ENCODE measurements at regions not wholly inside any gene's neighbourhood (a gene's known extent, or its start where the extent isn't known, plus 50 kb on each side); places are given as distances from the start of the nearest gene placed in this dataset.

- WGBS (ENCODE audit: insufficient coverage) = 100% methylated on average over 2 of the region's 2 CpGs
- H3K4me3 ChIP-seq (ENCODE audit: control insufficient read depth in 1 of 7, extremely low read depth in 1 of 7, insufficient read depth in 4 of 7, low read depth in 2 of 7, low read length in 6 of 7) = no peak overlapping the region
- H3K36me3 ChIP-seq (ENCODE audit: control insufficient read depth in 4 of 4, insufficient read depth in 4 of 4, low read length in 3 of 4) = no peaks in the 10 kb centered on the region
- CTCF ChIA-PET = no interaction called here
- peaks cover 0 to 3% (median 2%) of the 10 kb centered on the region in 4 experiments for H3K4me1 ChIP-seq (ENCODE audit: control extremely low read depth in 1 of 4, control insufficient read depth in 4 of 4, insufficient read depth in 4 of 4, low read length in 3 of 4)
- no peak for DNase-seq
- no peak overlapping the region for H3K27ac ChIP-seq (ENCODE audit: insufficient read depth in 1 of 2, low read depth in 1 of 2, low read length in 2 of 2, poor library complexity in 1 of 2, severe bottlenecking in 2 of 2)
- H3K9me3 ChIP-seq (ENCODE audit: control extremely low read depth in 1 of 5, control insufficient read depth in 4 of 5, insufficient read depth in 2 of 5, low read depth in 1 of 5, low read length in 4 of 5) = peaks cover 0 to 1% (median 0%) of the 10 kb centered on the region in 5 experiments
- H3K27me3 ChIP-seq (replicated peaks in 2 of 5; ENCODE audit: control insufficient read depth in 4 of 5, insufficient read depth in 5 of 5, low read length in 4 of 5) = no peaks in the 10 kb centered on the region
- POLR2A ChIA-PET = no interaction called here
These were observed 872.3 kb downstream of the SLITRK1 start for GRCh38 chr13:83009987-83010386.

GRCh38 chr13:83008212-83008929 is 873.9 kb downstream of the SLITRK1 start:
- Histone ChIP-seq H3K27me3 (replicated peaks in 2 of 5; ENCODE audit: control insufficient read depth in 4 of 5, insufficient read depth in 5 of 5, low read length in 4 of 5) (no peaks in the 10 kb centered on the region), H3K4me3 (ENCODE audit: control insufficient read depth in 1 of 7, extremely low read depth in 1 of 7, insufficient read depth in 4 of 7, low read depth in 2 of 7, low read length in 6 of 7) (no peak overlapping the region), H3K4me1 (ENCODE audit: control extremely low read depth in 1 of 4, control insufficient read depth in 4 of 4, insufficient read depth in 4 of 4, low read length in 3 of 4) (peaks cover 0 to 3% (median 2%) of the 10 kb centered on the region in 4 experiments), H3K27ac (ENCODE audit: insufficient read depth in 1 of 2, low read depth in 1 of 2, low read length in 2 of 2, poor library complexity in 1 of 2, severe bottlenecking in 2 of 2) (no peak overlapping the region), H3K9me3 (ENCODE audit: control extremely low read depth in 1 of 5, control insufficient read depth in 4 of 5, insufficient read depth in 2 of 5, low read depth in 1 of 5, low read length in 4 of 5) (no peaks in the 10 kb centered on the region), H3K36me3 (ENCODE audit: control insufficient read depth in 4 of 4, insufficient read depth in 4 of 4, low read length in 3 of 4) (no peaks in the 10 kb centered on the region)
- 80% methylated on average over 1 of the region's 3 CpGs for WGBS (ENCODE audit: insufficient coverage)
- POLR2A ChIA-PET = no interaction called here
- DNase-seq = no peak
- CTCF ChIA-PET = no interaction called here

- CTCF ChIA-PET = no interaction called here
These were observed 875.0 kb downstream of the SLITRK1 start for GRCh38 chr13:83007226-83007625.

GRCh38 chr13:83003185-83003584 is 879.1 kb downstream of the SLITRK1 start:
- CTCF ChIA-PET = no interaction called here
- Histone ChIP-seq H3K36me3 (ENCODE audit: control insufficient read depth in 4 of 4, insufficient read depth in 4 of 4, low read length in 3 of 4) (no peaks in the 10 kb centered on the region), H3K9me3 (ENCODE audit: control extremely low read depth in 1 of 5, control insufficient read depth in 4 of 5, insufficient read depth in 2 of 5, low read depth in 1 of 5, low read length in 4 of 5) (peaks cover 0 to 1% (median 0%) of the 10 kb centered on the region in 5 experiments), H3K4me1 (ENCODE audit: control extremely low read depth in 1 of 4, control insufficient read depth in 4 of 4, insufficient read depth in 4 of 4, low read length in 3 of 4) (peaks cover 0 to 3% (median 2%) of the 10 kb centered on the region in 4 experiments), H3K27me3 (replicated peaks in 2 of 5; ENCODE audit: control insufficient read depth in 4 of 5, insufficient read depth in 5 of 5, low read length in 4 of 5) (no peaks in the 10 kb centered on the region), H3K27ac (ENCODE audit: insufficient read depth in 1 of 2, low read depth in 1 of 2, low read length in 2 of 2, poor library complexity in 1 of 2, severe bottlenecking in 2 of 2) (no peak overlapping the region), H3K4me3 (ENCODE audit: control insufficient read depth in 1 of 7, extremely low read depth in 1 of 7, insufficient read depth in 4 of 7, low read depth in 2 of 7, low read length in 6 of 7) (no peak overlapping the region)
- POLR2A ChIA-PET = interaction anchor here (0.6 kb wide), 1 partner anchor 942 kb away, joined by 3 read pairs; no protein-coding TSS in a partner anchor
- DNase-seq = no peak

More at GRCh38 chr13:83007226-83007625, 875.0 kb downstream of the SLITRK1 start:
- no peak overlapping the region for H3K4me3 ChIP-seq (ENCODE audit: control insufficient read depth in 1 of 7, extremely low read depth in 1 of 7, insufficient read depth in 4 of 7, low read depth in 2 of 7, low read length in 6 of 7)
- peaks cover 0 to 3% (median 2%) of the 10 kb centered on the region in 4 experiments for H3K4me1 ChIP-seq (ENCODE audit: control extremely low read depth in 1 of 4, control insufficient read depth in 4 of 4, insufficient read depth in 4 of 4, low read length in 3 of 4)
- H3K36me3 ChIP-seq (ENCODE audit: control insufficient read depth in 4 of 4, insufficient read depth in 4 of 4, low read length in 3 of 4) = no peaks in the 10 kb centered on the region
- H3K27ac ChIP-seq (ENCODE audit: insufficient read depth in 1 of 2, low read depth in 1 of 2, low read length in 2 of 2, poor library complexity in 1 of 2, severe bottlenecking in 2 of 2) = peak overlapping the region; percentile 36 to 37
- H3K9me3 ChIP-seq (ENCODE audit: control extremely low read depth in 1 of 5, control insufficient read depth in 4 of 5, insufficient read depth in 2 of 5, low read depth in 1 of 5, low read length in 4 of 5) = no peaks in the 10 kb centered on the region
- peak; percentile 7 to 74 (median 63) for DNase-seq
- H3K27me3 ChIP-seq (replicated peaks in 2 of 5; ENCODE audit: control insufficient read depth in 4 of 5, insufficient read depth in 5 of 5, low read length in 4 of 5) = no peaks in the 10 kb centered on the region
- POLR2A ChIA-PET = no interaction called here

GRCh38 chr13:82993417-82993816 is 888.9 kb downstream of the SLITRK1 start:
- no peak for DNase-seq
- Histone ChIP-seq H3K4me3 (ENCODE audit: control insufficient read depth in 1 of 7, extremely low read depth in 1 of 7, insufficient read depth in 4 of 7, low read depth in 2 of 7, low read length in 6 of 7) (no peak overlapping the region), H3K36me3 (ENCODE audit: control insufficient read depth in 4 of 4, insufficient read depth in 4 of 4, low read length in 3 of 4) (no peaks in the 10 kb centered on the region), H3K27ac (ENCODE audit: insufficient read depth in 1 of 2, low read depth in 1 of 2, low read length in 2 of 2, poor library complexity in 1 of 2, severe bottlenecking in 2 of 2) (no peak overlapping the region), H3K4me1 (ENCODE audit: control extremely low read depth in 1 of 4, control insufficient read depth in 4 of 4, insufficient read depth in 4 of 4, low read length in 3 of 4) (peaks cover 0 to 3% (median 0%) of the 10 kb centered on the region in 4 experiments), H3K9me3 (ENCODE audit: control extremely low read depth in 1 of 5, control insufficient read depth in 4 of 5, insufficient read depth in 2 of 5, low read depth in 1 of 5, low read length in 4 of 5) (no peaks in the 10 kb centered on the region), H3K27me3 (replicated peaks in 2 of 5; ENCODE audit: control insufficient read depth in 4 of 5, insufficient read depth in 5 of 5, low read length in 4 of 5) (no peaks in the 10 kb centered on the region)
- ChIA-PET CTCF (no interaction called here), POLR2A (no interaction called here)
- 86% methylated on average over 1 of the region's 2 CpGs for WGBS (ENCODE audit: insufficient coverage)

GRCh38 chr13:82976499-82976898 is 905.8 kb downstream of the SLITRK1 start:
- peaks cover 0 to 7% (median 0%) of the 10 kb centered on the region in 5 experiments for H3K9me3 ChIP-seq (ENCODE audit: control extremely low read depth in 1 of 5, control insufficient read depth in 4 of 5, insufficient read depth in 2 of 5, low read depth in 1 of 5, low read length in 4 of 5)
- H3K4me1 ChIP-seq (ENCODE audit: control extremely low read depth in 1 of 4, control insufficient read depth in 4 of 4, insufficient read depth in 4 of 4, low read length in 3 of 4) = peaks cover 0 to 6% (median 0%) of the 10 kb centered on the region in 4 experiments
- H3K36me3 ChIP-seq (ENCODE audit: control insufficient read depth in 4 of 4, insufficient read depth in 4 of 4, low read length in 3 of 4) = no peaks in the 10 kb centered on the region
- CTCF ChIA-PET = no interaction called here
- no peaks in the 10 kb centered on the region for H3K27me3 ChIP-seq (replicated peaks in 2 of 5; ENCODE audit: control insufficient read depth in 4 of 5, insufficient read depth in 5 of 5, low read length in 4 of 5)
- H3K27ac ChIP-seq (ENCODE audit: insufficient read depth in 1 of 2, low read depth in 1 of 2, low read length in 2 of 2, poor library complexity in 1 of 2, severe bottlenecking in 2 of 2) = no peak overlapping the region
- POLR2A ChIA-PET = no interaction called here
- no peak for DNase-seq
- H3K4me3 ChIP-seq (ENCODE audit: control insufficient read depth in 1 of 7, extremely low read depth in 1 of 7, insufficient read depth in 4 of 7, low read depth in 2 of 7, low read length in 6 of 7) = no peak overlapping the region

GRCh38 chr13:82963226-82964099 is 918.8 kb downstream of the SLITRK1 start:
- ChIA-PET POLR2A (no interaction called here), CTCF (no interaction called here)
- no peaks in the 10 kb centered on the region for H3K4me1 ChIP-seq (ENCODE audit: control extremely low read depth in 1 of 4, control insufficient read depth in 4 of 4, insufficient read depth in 4 of 4, low read length in 3 of 4)
- no peaks in the 10 kb centered on the region for H3K36me3 ChIP-seq (ENCODE audit: control insufficient read depth in 4 of 4, insufficient read depth in 4 of 4, low read length in 3 of 4)
- no peaks in the 10 kb centered on the region for H3K9me3 ChIP-seq (ENCODE audit: control extremely low read depth in 1 of 5, control insufficient read depth in 4 of 5, insufficient read depth in 2 of 5, low read depth in 1 of 5, low read length in 4 of 5)
- 100% methylated on average over 2 of the region's 7 CpGs for WGBS (ENCODE audit: insufficient coverage)
- no peak overlapping the region for H3K27ac ChIP-seq (ENCODE audit: insufficient read depth in 1 of 2, low read depth in 1 of 2, low read length in 2 of 2, poor library complexity in 1 of 2, severe bottlenecking in 2 of 2)
- H3K27me3 ChIP-seq (replicated peaks in 2 of 5; ENCODE audit: control insufficient read depth in 4 of 5, insufficient read depth in 5 of 5, low read length in 4 of 5) = no peaks in the 10 kb centered on the region
- H3K4me3 ChIP-seq (ENCODE audit: control insufficient read depth in 1 of 7, extremely low read depth in 1 of 7, insufficient read depth in 4 of 7, low read depth in 2 of 7, low read length in 6 of 7) = no peak overlapping the region
- no peak for DNase-seq

Data from common myeloid progenitor, CD34-positive (primary cell).